Common myeloid progenitor, CD34-positive (primary cell): ENCODE measurements at regions not wholly inside any gene's neighbourhood (a gene's known extent, or its start where the extent isn't known, plus 50 kb on each side); places are given as distances from the start of the nearest gene placed in this dataset.

ENCODE experiments used
- CTCF ChIA-PET: fragments of 350-600 bp; sonication (Branson Sonifier 250); formaldehyde crosslinking; loops from one replicate; lab custom pipeline; 2021; ENCODE audit warnings: antibody characterized with exemption; lab: Charles Lee
- POLR2A ChIA-PET: fragments of 350-600 bp; sonication (Branson Sonifier 250); formaldehyde crosslinking; loops from one replicate; lab custom pipeline; 2021; ENCODE audit warnings: antibody characterized with exemption; lab: Charles Lee
- DNase-seq, 3 donors: peaks; one replicate each; pipeline versions ENCODE4 v3.0.0 to v3.0.0-alpha.2; 2013
- H3K27ac ChIP-seq, 2 experiments: 1 replicate in 1 of 2; 2 replicates in 1 of 2; pipeline ENCODE4 v1.7.0; 2013; ENCODE audit warnings: inconsistent platforms in 2 of 2, low read length in 2 of 2, mild to moderate bottlenecking in 2 of 2, low read depth in 1 of 2, moderate library complexity in 1 of 2; ENCODE audit not compliant: severe bottlenecking in 2 of 2, insufficient read depth in 1 of 2, poor library complexity in 1 of 2
- H3K27me3 ChIP-seq, 5 experiments: replicated peaks in 2 of 5; 1 replicate in 3 of 5; 2 replicates in 2 of 5; pipeline versions ENCODE4 v1.6.1 to v1.7.0; 2013; ENCODE audit warnings: low read length in 4 of 5, mild to moderate bottlenecking in 2 of 5, moderate library complexity in 2 of 5, inconsistent platforms in 1 of 5; ENCODE audit not compliant: insufficient read depth in 5 of 5, control insufficient read depth in 4 of 5
- H3K36me3 ChIP-seq, 4 experiments: 1 replicate in 2 of 4; 2 replicates in 2 of 4; pipeline versions ENCODE4 v1.6.1 to v1.7.0; 2013; ENCODE audit warnings: low read length in 3 of 4, control low read depth in 1 of 4, mild to moderate bottlenecking in 1 of 4; ENCODE audit not compliant: control insufficient read depth in 4 of 4, insufficient read depth in 4 of 4
- H3K4me1 ChIP-seq, 4 experiments: 1 replicate in 3 of 4; 2 replicates in 1 of 4; pipeline versions ENCODE4 v1.6.1 to v1.7.1; 2013; ENCODE audit warnings: low read length in 3 of 4, mild to moderate bottlenecking in 3 of 4, control low read depth in 1 of 4, inconsistent platforms in 1 of 4, moderate library complexity in 1 of 4; ENCODE audit not compliant: control insufficient read depth in 4 of 4, insufficient read depth in 4 of 4; ENCODE audit errors: control extremely low read depth in 1 of 4
- H3K4me3 ChIP-seq, 7 experiments: 1 replicate in 4 of 7; 2 replicates in 3 of 7; pipeline versions ENCODE4 v1.5.1 to v1.7.0; 2013; ENCODE audit warnings: mild to moderate bottlenecking in 7 of 7, low read length in 6 of 7, moderate library complexity in 6 of 7, inconsistent platforms in 2 of 7, low read depth in 2 of 7, control low read depth in 1 of 7; ENCODE audit not compliant: insufficient read depth in 4 of 7, control insufficient read depth in 1 of 7; ENCODE audit errors: extremely low read depth in 1 of 7
- H3K9me3 ChIP-seq, 5 experiments: 1 replicate in 4 of 5; 2 replicates in 1 of 5; pipeline versions ENCODE4 v1.6.1 to v1.7.1; 2013; ENCODE audit warnings: low read length in 4 of 5, mild to moderate bottlenecking in 2 of 5, inconsistent platforms in 1 of 5, low read depth in 1 of 5, moderate library complexity in 1 of 5; ENCODE audit not compliant: control insufficient read depth in 4 of 5, insufficient read depth in 2 of 5; ENCODE audit errors: control extremely low read depth in 1 of 5
- WGBS: methylation state at CpG from one replicate; pipeline ENCODE4 v1.1.5; 2013; ENCODE audit not compliant: insufficient coverage; 5-methylcytosine and 5-hydroxymethylcytosine counted together

DNA sequence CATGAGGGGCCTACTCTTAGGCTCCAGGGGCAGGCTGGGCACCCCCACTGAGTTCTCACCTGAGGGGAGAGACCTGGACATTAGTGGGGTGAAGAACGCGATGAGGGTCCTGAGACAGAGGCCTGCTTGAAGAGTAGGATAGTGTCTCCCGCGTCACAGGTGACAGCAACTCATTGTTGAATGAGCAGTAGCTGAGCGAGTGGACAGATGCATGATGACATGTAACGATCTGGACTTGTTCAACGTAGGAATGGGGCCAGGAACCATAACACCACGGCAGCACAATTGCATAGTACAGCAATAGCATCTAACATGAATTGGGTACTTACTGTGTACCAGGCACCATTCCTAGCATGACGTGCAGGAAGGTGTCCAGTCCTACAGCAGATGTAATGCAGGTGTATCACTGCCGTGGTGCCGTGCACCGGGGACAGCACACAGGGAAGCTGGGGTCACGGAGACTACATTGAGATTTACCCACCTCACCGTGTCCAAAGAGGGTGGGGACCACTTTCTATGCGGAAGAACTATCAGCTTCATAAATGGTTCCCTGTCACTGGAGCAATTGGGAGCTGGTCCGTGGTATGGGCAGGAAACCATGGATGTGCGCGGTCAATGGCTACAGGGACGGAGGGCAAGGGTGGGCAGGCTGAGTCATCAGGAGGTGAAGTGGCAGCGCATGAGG is 1019.1 kb downstream of the TBC1D22A start:
- peaks cover 0 to 11% (median 8%) of the 10 kb centered on the region in 5 experiments for H3K9me3 ChIP-seq
- WGBS, result 95% methylated on average over 20 of the region's 20 CpGs
- H3K4me3 ChIP-seq, result no peak overlapping the region
- no peaks in the 10 kb centered on the region for H3K36me3 ChIP-seq
- ChIA-PET CTCF (no interaction called here), POLR2A (no interaction called here)
- no peak for DNase-seq
- H3K27me3 ChIP-seq, result peaks cover 0 to 12% (median 0%) of the 10 kb centered on the region in 5 experiments
- no peaks in the 10 kb centered on the region for H3K4me1 ChIP-seq
- H3K27ac ChIP-seq, result no peak overlapping the region

DNA sequence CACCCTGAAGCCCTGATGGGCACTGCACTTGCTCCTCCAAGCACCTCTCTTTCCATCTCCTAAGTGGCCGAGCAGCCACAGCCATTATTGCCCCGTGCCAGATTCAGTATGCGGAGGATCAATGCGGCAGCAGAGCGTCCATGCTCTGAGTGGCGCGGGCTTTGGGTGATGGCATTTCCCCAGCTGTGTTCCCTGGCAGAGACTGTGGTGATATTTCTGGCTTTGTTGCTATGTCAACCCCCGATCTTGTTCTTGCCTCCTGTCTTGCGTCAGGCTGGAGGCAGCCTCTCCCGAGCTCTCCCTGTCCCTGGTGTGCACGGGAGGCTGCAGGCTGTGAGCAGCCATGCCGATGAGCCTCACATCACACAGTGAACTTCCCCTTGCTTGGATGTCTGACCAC is 1018.6 kb downstream of the TBC1D22A start:
- Histone ChIP-seq H3K4me3 (no peak overlapping the region), H3K9me3 (peaks cover 0 to 9% (median 8%) of the 10 kb centered on the region in 5 experiments), H3K36me3 (no peaks in the 10 kb centered on the region), H3K27me3 (peaks cover 0 to 12% (median 2%) of the 10 kb centered on the region in 5 experiments), H3K27ac (no peak overlapping the region), H3K4me1 (no peaks in the 10 kb centered on the region)
- CTCF ChIA-PET, result no interaction called here
- POLR2A ChIA-PET, result no interaction called here
- DNase-seq, result no peak
- 96% methylated on average over 12 of the region's 12 CpGs for WGBS

DNA sequence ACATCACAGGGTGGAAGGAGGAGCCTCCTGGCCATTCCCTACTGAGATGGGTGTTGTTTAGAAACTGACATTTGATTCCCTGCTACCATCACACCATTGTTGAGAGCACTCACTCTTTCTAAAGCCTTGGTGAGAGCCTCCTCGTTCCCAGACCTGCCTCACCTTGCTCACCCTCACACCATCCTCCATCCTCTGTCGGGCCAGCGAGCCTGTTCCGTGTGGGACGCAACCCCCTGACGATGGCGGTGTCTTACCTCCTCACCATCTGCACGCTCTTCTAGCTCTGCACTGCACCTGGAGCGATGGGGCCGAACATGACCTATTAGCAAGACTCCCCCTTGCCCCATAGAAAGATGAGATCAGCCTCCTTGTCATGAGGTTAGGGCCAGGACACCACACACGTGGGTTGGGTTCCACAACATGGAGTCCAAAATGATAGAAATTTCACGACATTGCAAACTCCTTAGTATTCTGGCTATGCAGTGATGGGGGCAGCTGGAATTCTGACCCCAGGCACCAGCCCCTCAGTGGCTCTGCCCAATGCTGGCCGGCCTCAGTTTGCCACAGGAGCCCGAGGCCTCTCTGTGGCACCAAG is 1017.9 kb downstream of the TBC1D22A start:
- ChIA-PET CTCF (no interaction called here), POLR2A (no interaction called here)
- Histone ChIP-seq H3K4me3 (no peak overlapping the region), H3K27me3 (peaks cover 0 to 12% (median 2%) of the 10 kb centered on the region in 5 experiments), H3K36me3 (no peaks in the 10 kb centered on the region), H3K4me1 (no peaks in the 10 kb centered on the region), H3K27ac (no peak overlapping the region), H3K9me3 (peaks cover 0 to 7% (median 5%) of the 10 kb centered on the region in 5 experiments)
- WGBS, result 95% methylated on average over 11 of the region's 14 CpGs
- DNase-seq, result no peak

DNA sequence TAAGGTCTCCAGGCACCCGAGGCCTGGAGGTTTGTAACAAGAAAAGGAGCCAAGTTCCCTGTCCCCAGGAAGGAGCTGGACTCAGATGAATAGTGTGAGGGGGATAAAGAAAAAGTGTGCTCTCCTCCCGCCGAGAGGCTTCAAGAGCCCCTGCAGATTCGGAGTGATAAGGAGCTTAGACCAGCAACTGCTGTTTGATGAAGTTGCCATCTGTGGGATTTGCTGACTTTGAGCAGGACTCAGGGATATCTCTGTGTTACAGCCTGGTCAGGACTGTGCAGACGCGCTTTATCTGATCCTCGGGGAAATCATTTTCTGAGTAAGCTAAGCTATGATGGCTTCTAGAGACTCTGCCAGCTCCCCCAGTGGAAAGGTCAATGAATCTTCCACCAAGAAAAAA is 1017.0 kb downstream of the TBC1D22A start:
- Histone ChIP-seq H3K27ac (no peak overlapping the region), H3K4me3 (no peak overlapping the region), H3K36me3 (no peaks in the 10 kb centered on the region), H3K9me3 (peaks cover 0 to under 1% (median 0%) of the 10 kb centered on the region in 5 experiments), H3K27me3 (peaks cover 0 to 8% (median 2%) of the 10 kb centered on the region in 5 experiments), H3K4me1 (no peaks in the 10 kb centered on the region)
- ChIA-PET POLR2A (no interaction called here), CTCF (no interaction called here)
- 80% methylated on average over 7 of the region's 7 CpGs for WGBS
- no peak for DNase-seq

DNA sequence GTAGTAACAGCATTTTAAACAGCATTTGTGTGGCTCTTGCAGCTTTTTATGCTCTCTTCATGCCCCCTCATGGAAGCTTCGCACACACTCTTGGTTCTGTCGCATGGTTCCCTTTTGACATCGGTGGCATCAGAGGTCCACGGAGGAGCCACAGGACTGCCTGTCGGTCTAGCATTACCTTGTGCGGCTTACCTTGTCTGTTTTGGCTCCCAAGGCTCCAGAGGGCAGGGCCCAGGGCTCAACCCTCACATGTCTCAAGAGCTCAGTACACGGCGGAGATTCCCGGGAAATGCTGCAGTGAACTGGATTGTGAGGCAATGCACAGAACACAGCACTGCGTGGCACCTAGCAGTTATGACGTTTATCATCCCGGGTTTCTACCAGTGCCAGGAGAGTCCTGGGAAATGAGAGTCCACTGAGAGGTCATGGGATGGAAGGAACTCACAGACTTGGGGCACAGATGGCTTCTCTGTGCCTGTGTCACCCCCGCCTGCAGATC is 1015.8 kb downstream of the TBC1D22A start:
- peaks cover 0 to 3% (median 2%) of the 10 kb centered on the region in 5 experiments for H3K27me3 ChIP-seq
- POLR2A ChIA-PET, result no interaction called here
- H3K4me3 ChIP-seq, result no peak overlapping the region
- no peaks in the 10 kb centered on the region for H3K36me3 ChIP-seq
- no peak for DNase-seq
- 98% methylated on average over 13 of the region's 13 CpGs for WGBS
- no peaks in the 10 kb centered on the region for H3K9me3 ChIP-seq
- CTCF ChIA-PET, result no interaction called here
- H3K27ac ChIP-seq, result no peak overlapping the region
- no peaks in the 10 kb centered on the region for H3K4me1 ChIP-seq

DNA sequence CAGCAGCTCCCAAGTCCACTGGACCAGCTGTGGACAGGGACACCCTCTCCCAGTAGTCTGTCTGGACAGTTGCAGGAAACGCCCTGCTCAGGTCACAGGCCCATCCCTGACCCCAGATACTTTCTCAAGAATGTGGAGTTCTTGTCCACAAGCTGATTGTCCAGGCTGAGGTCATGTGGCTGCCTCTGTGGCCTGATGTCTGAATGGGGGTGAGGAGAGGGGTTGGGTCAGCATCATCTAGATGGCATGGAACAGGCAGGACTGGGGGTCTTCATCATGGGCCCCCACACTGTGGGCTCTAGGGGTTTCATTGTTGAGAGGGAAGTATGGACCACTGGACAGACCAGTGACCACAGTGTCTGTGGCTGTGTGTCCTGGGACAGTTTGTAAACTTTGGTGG is 1015.0 kb downstream of the TBC1D22A start:
- Histone ChIP-seq H3K9me3 (no peaks in the 10 kb centered on the region), H3K27me3 (peaks cover 0 to 3% (median 2%) of the 10 kb centered on the region in 5 experiments), H3K36me3 (no peaks in the 10 kb centered on the region), H3K4me3 (no peak overlapping the region), H3K27ac (no peak overlapping the region), H3K4me1 (no peaks in the 10 kb centered on the region)
- POLR2A ChIA-PET, result no interaction called here
- no CpG with 5 or more reads among the region's 1 CpG for WGBS
- CTCF ChIA-PET, result no interaction called here
- no peak for DNase-seq

DNA sequence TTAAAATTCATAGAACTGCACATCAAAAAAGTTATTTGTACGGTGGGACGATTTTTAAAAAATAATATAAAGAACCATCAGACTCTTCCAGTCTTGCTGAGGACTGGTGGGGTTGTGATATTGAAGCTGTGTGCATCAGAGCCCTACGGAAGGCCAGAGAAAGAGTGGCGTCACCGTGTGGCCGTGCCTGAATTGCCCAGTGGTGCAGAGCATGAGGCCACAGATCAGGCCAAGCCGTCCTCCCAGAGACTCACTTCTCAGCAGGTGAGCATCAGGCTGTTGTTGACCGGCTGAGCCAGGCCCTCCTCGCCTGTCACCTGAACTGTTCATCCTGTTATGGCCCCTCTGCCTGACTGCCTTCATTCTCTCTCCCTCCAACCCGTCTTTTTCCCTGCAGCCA is 1013.9 kb downstream of the TBC1D22A start:
- DNase-seq, result no peak
- ChIA-PET CTCF (no interaction called here), POLR2A (no interaction called here)
- Histone ChIP-seq H3K27me3 (peaks cover 0 to 3% (median 2%) of the 10 kb centered on the region in 5 experiments), H3K36me3 (no peaks in the 10 kb centered on the region), H3K9me3 (no peaks in the 10 kb centered on the region), H3K27ac (no peak overlapping the region), H3K4me1 (no peaks in the 10 kb centered on the region), H3K4me3 (no peak overlapping the region)
- 66% methylated on average over 9 of the region's 10 CpGs for WGBS
